ENCODE measurements at regions not wholly inside any gene's neighbourhood (a gene's known extent, or its start where the extent isn't known, plus 50 kb on each side); places are given as distances from the start of the nearest gene placed in this dataset.
"Not testable (repeated sequence)": the region's sequence is repeated elsewhere in the genome, so short reads cannot be mapped to it uniquely, and the experiment has no call there.

DNA sequence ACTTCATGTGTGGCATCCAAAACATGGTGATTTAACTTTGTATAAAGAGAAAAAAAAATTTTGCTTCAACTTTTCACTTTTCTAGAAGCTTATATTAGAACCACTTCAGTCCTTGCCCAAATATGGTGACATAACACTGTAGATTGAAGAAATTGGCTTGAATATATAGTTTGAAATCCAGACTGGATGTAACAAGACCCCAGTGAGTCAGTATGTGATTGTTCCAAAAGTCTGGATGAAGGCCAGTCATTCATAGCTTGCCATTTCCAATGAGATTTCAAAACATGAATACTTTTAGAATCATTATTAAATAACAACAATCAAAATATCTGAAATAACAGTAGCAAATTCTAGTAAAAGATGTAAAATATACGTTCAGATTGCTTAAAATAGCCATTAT lies 104.8 kb upstream of the FN1 start:
- TF ChIP-seq, protein P1, sequence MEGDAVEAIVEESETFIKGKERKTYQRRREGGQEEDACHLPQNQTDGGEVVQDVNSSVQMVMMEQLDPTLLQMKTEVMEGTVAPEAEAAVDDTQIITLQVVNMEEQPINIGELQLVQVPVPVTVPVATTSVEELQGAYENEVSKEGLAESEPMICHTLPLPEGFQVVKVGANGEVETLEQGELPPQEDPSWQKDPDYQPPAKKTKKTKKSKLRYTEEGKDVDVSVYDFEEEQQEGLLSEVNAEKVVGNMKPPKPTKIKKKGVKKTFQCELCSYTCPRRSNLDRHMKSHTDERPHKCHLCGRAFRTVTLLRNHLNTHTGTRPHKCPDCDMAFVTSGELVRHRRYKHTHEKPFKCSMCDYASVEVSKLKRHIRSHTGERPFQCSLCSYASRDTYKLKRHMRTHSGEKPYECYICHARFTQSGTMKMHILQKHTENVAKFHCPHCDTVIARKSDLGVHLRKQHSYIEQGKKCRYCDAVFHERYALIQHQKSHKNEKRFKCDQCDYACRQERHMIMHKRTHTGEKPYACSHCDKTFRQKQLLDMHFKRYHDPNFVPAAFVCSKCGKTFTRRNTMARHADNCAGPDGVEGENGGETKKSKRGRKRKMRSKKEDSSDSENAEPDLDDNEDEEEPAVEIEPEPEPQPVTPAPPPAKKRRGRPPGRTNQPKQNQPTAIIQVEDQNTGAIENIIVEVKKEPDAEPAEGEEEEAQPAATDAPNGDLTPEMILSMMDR (IDR thresholded peaks at IDR 0.05; ENCODE audit: low read depth, low read length) = no peak
- no peak overlapping the region for H3K4me3 ChIP-seq (ENCODE audit: low read depth, low read length)

DNA sequence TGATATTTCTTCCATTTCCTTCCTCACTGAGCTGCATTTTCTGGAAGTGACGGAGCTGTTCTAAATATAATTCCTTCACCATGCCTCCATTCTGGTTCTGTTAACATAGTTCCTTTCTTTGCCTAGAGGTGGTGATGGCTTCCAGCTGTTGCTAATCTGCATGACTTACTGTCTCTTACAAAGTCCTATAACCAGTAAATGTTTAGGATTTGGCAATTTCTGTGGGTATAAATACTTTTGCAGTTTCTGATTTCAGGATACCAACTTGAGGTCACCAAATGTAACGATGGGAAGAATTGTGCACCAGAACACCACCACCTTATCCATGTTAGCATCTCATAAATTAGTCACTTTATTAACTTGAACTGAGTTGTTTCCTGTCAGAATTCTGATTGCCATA lies 101.7 kb upstream of the FN1 start:
- H3K4me3 ChIP-seq (ENCODE audit: low read depth, low read length) = no peak overlapping the region
- TF ChIP-seq, protein P1 (IDR thresholded peaks at IDR 0.05; ENCODE audit: low read depth, low read length) = no peak

DNA sequence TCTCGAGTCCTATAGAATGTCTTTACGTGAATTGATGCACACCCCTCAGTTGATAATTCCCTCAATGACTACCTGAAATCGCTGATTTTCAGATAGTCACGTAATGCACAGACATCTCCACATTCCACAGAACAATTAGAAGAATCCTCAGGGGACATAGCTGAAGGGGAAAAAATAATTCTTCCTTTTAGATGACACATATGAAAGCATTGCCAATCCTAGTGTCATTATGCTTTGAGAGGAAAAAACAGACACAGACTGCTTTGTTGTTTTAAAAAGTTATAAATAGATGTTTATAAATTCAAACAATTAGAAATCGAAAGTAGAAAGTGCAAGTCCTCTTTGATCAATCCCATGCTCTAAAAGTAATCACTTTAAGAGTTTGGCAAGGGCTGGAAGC lies 100.6 kb upstream of the FN1 start:
- TF ChIP-seq, protein P1 (IDR thresholded peaks at IDR 0.05; ENCODE audit: low read depth, low read length) = no peak
- H3K4me3 ChIP-seq (ENCODE audit: low read depth, low read length) = no peak overlapping the region

DNA sequence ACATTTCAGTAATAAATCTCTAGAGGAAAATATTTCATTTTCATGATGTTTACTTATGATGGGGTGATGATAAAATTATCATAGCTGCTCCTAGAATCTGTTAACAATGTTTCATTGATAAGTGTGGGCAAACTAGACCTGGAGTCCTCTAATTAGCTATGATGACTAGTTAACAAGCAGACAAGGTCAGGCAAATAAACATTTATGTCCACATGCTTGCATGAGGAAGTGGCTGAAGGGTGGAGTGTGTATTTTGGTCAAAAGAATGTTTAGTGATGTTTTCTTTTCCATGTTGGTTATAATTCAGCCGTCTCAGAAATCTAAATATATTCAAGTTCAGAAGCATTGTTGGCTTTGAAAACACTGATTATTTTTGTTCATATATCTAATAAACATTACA lies 99.9 kb upstream of the FN1 start:
- TF ChIP-seq, protein P1 (IDR thresholded peaks at IDR 0.05; ENCODE audit: low read depth, low read length) = no peak

DNA sequence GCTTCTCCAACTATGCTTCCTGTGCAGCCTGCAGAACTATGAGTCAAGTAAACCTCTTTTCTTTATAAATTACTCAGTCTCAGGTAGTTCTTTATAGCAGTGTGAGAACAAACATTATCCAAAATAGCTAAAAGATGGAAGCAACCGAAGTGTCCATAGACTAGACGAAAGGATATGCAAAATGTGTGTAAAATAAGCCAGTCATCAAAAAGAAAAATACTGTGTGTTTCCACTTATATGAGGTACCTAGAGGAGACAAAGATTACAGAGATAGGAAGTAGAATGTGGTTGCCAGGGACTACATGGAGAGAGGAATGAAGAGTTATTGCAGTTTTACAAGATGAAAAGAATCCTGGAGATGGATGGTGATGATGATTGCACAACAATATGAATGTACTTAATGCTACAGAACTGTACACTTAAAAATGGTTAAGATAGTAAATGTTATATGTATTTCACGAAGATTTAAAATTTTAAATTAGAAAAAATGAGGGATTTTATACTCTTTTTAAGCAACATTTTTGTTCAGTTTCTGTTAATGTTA lies 99.3 kb upstream of the FN1 start:
- TF ChIP-seq, protein P1 (IDR thresholded peaks at IDR 0.05; ENCODE audit: low read depth, low read length) = no peak
- no peak overlapping the region for H3K4me3 ChIP-seq (ENCODE audit: low read depth, low read length)

More for the DNA sequence above, 99.9 kb upstream of the FN1 start:
- H3K4me3 ChIP-seq (ENCODE audit: low read depth, low read length) = no peak overlapping the region

DNA sequence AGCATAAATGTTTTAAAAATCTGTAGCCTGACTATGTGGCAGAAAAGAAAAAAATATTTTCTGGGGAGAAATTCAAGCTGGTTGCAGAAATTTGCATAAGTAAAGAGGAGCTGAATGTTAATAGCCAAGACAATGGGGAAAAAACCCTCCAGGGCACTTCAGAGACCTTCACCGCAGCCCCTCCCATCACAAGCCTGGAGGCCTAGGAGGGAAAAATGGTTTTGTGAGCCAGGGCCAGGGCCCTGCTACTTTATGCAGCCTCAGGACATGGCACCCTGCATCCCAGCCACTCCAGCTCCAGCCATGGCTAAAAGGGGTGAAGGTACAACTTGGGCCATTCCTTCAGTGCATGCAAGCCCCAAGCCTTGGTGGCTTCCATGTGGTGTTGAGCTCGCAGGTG lies 97.8 kb upstream of the FN1 start:
- H3K4me3 ChIP-seq (ENCODE audit: low read depth, low read length) = not testable (repeated sequence)

DNA sequence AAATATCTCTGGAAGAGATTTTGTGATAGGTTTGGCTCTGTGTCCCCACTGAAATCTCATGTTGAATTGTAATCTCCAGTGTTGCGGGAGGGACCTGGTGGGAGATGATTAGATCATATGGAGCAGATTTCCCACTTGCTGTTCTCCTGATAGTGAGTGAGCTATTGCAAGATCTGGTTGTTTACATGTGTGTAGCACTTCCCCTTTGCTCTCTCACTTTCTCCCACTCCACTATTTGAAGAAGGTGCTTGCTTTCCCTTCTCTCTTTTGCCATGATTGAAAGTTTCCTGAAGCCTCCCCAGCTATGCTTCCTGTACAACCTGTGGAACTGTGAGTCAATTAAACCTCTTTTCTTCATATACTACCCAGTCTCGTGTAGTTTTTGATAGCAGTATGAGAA lies 97.0 kb upstream of the FN1 start:
- TF ChIP-seq, protein P1 (IDR thresholded peaks at IDR 0.05; ENCODE audit: low read depth, low read length) = no peak

DNA sequence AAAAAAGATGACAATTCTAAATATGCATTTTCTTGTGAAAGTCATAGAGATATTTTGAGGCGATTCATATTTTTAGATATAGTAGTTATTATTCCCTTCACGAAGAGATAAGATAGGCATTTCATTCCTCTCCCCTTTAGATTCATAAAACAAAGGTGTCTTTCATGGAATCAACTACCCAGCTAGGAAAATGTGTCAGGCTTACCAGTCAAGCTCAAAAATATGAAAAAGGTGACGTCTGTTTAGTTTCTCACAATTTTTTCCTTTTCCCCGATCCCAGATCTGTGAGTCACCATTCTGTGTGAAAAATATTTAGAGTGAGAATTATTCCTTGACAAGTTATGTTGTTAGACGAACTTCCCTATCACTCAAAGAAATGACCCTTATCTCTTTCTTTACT lies 95.4 kb upstream of the FN1 start:
- no peak overlapping the region for H3K4me3 ChIP-seq (ENCODE audit: low read depth, low read length)
- TF ChIP-seq, protein P1 (IDR thresholded peaks at IDR 0.05; ENCODE audit: low read depth, low read length) = no peak

More for the DNA sequence above, 97.0 kb upstream of the FN1 start:
- no peak overlapping the region for H3K4me3 ChIP-seq (ENCODE audit: low read depth, low read length)

Data from WI38 (cell line).